ENCODE measurements at regions not wholly inside any gene's neighbourhood (a gene's known extent, or its start where the extent isn't known, plus 50 kb on each side); places are given as distances from the start of the nearest gene placed in this dataset.

GRCh38 chr13:106874323-106874722 lies 306.4 kb upstream of the ARGLU1 start:
- TF ChIP-seq CTCF (IDR thresholded peaks at IDR 0.05) = no peak
- no peak for TF ChIP-seq EP300 (IDR thresholded peaks at IDR 0.05)
- no peak for TF ChIP-seq POLR2A (IDR thresholded peaks at IDR 0.05)
